ENCODE measurements at regions not wholly inside any gene's neighbourhood (a gene's known extent, or its start where the extent isn't known, plus 50 kb on each side); places are given as distances from the start of the nearest gene placed in this dataset.

DNA sequence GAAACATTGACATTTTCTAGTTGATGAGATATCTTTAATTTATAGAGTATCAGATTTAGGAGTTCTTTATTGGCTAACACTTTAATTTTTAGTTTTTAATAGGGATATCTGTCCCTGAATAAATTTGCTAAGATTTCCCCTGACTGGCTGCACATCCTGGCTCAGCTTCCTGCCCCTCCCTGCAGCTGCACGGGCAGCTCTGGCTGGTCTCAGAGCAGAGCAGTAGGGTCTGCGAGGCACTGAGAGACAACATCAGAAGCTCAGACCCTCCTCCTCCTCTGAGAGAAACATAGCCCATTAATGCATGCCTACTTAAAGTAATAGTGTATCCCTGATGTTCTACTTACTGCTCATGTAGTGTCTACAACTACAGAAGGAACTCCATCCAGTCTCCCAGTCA, 139.2 kb downstream of the TNFSF13B start (continued):
- no peak for TF ChIP-seq ZNF436 (CRISPR knock-in tag; IDR thresholded peaks at IDR 0.05)
- TF ChIP-seq, protein P1, sequence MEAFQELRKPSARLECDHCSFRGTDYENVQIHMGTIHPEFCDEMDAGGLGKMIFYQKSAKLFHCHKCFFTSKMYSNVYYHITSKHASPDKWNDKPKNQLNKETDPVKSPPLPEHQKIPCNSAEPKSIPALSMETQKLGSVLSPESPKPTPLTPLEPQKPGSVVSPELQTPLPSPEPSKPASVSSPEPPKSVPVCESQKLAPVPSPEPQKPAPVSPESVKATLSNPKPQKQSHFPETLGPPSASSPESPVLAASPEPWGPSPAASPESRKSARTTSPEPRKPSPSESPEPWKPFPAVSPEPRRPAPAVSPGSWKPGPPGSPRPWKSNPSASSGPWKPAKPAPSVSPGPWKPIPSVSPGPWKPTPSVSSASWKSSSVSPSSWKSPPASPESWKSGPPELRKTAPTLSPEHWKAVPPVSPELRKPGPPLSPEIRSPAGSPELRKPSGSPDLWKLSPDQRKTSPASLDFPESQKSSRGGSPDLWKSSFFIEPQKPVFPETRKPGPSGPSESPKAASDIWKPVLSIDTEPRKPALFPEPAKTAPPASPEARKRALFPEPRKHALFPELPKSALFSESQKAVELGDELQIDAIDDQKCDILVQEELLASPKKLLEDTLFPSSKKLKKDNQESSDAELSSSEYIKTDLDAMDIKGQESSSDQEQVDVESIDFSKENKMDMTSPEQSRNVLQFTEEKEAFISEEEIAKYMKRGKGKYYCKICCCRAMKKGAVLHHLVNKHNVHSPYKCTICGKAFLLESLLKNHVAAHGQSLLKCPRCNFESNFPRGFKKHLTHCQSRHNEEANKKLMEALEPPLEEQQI (IDR thresholded peaks at IDR 0.05) = no peak

DNA sequence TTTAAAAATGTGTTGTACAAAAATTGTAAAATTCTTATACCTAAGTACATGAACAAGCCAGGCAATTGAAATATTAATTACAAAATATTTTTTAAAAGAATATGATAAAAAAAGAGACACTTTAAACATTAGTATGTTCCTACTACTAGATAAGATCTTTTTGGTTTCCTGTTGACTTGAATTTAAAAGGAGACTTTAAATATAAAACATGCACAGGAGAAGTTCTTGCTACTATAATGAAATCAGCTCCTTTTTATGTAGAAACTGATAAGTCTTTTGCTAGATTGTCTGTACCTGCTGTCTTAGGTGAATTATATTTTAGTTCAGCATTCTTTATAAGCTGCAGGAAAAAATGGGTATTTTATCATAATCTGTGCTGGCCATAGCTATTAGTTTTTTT, 140.2 kb downstream of the TNFSF13B start:
- no peak overlapping the region for H3K4me3 ChIP-seq
- no peak for TF ChIP-seq NCOA2 (IDR thresholded peaks at IDR 0.05; ENCODE audit: partially characterized antibody in 2 of 2)
- TF ChIP-seq, protein P2, sequence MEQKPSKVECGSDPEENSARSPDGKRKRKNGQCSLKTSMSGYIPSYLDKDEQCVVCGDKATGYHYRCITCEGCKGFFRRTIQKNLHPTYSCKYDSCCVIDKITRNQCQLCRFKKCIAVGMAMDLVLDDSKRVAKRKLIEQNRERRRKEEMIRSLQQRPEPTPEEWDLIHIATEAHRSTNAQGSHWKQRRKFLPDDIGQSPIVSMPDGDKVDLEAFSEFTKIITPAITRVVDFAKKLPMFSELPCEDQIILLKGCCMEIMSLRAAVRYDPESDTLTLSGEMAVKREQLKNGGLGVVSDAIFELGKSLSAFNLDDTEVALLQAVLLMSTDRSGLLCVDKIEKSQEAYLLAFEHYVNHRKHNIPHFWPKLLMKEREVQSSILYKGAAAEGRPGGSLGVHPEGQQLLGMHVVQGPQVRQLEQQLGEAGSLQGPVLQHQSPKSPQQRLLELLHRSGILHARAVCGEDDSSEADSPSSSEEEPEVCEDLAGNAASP (IDR thresholded peaks at IDR 0.05) = no peak
- TF ChIP-seq, protein P3, sequence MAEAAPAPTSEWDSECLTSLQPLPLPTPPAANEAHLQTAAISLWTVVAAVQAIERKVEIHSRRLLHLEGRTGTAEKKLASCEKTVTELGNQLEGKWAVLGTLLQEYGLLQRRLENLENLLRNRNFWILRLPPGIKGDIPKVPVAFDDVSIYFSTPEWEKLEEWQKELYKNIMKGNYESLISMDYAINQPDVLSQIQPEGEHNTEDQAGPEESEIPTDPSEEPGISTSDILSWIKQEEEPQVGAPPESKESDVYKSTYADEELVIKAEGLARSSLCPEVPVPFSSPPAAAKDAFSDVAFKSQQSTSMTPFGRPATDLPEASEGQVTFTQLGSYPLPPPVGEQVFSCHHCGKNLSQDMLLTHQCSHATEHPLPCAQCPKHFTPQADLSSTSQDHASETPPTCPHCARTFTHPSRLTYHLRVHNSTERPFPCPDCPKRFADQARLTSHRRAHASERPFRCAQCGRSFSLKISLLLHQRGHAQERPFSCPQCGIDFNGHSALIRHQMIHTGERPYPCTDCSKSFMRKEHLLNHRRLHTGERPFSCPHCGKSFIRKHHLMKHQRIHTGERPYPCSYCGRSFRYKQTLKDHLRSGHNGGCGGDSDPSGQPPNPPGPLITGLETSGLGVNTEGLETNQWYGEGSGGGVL (CRISPR knock-in tag; IDR thresholded peaks at IDR 0.05) = no peak
- TF ChIP-seq GABPB2 (CRISPR knock-in tag; conservative IDR thresholded peaks at IDR 0.05) = no peak
- TF ChIP-seq ZNF717 (CRISPR knock-in tag; IDR thresholded peaks at IDR 0.05) = no peak
- TF ChIP-seq TCF3 (CRISPR knock-in tag; IDR thresholded peaks at IDR 0.05) = no peak
- TF ChIP-seq CXXC5 (CRISPR knock-in tag; IDR thresholded peaks at IDR 0.05) = no peak
- TF ChIP-seq HNRNPK (IDR thresholded peaks at IDR 0.05; ENCODE audit: low read depth, low read length, poor library complexity, severe bottlenecking) = no peak
- TF ChIP-seq HNRNPUL1 (IDR thresholded peaks at IDR 0.05; ENCODE audit: low read length) = no peak
- TF ChIP-seq ZNF134 (CRISPR knock-in tag; conservative IDR thresholded peaks at IDR 0.05) = no peak
- TF ChIP-seq, protein P4, sequence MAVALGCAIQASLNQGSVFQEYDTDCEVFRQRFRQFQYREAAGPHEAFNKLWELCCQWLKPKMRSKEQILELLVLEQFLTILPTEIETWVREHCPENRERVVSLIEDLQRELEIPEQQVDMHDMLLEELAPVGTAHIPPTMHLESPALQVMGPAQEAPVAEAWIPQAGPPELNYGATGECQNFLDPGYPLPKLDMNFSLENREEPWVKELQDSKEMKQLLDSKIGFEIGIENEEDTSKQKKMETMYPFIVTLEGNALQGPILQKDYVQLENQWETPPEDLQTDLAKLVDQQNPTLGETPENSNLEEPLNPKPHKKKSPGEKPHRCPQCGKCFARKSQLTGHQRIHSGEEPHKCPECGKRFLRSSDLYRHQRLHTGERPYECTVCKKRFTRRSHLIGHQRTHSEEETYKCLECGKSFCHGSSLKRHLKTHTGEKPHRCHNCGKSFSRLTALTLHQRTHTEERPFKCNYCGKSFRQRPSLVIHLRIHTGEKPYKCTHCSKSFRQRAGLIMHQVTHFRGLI (CRISPR knock-in tag; IDR thresholded peaks at IDR 0.05) = no peak
- H3K36me3 ChIP-seq (ENCODE audit: control insufficient read depth, insufficient read depth, low read length) = no peaks in the 10 kb centered on the region
- CTCF ChIA-PET (ENCODE audit: low intra/inter-chr PET ratio) = no interaction called here
- no peaks in the 10 kb centered on the region for H3K79me2 ChIP-seq (ENCODE audit: control insufficient read depth, insufficient read depth, low read length)
- POLR2A ChIA-PET = no interaction called here
- no peaks in the 10 kb centered on the region for H3K9me3 ChIP-seq (replicated peaks; ENCODE audit: control insufficient read depth, insufficient read depth, low read depth, low read length)
- no peaks in the 10 kb centered on the region for H4K20me1 ChIP-seq (replicated peaks; ENCODE audit: control insufficient read depth, insufficient read depth, low read length)
- H3K27ac ChIP-seq (ENCODE audit: extremely low read depth, low read depth, low read length) = no peak overlapping the region
- DNase-seq (ENCODE audit: extremely low read depth in 1 of 4, low spot score in 3 of 4) (no peak), ATAC-seq (no peak), FAIRE-seq (no peak)
- BruUV-seq (replicated peaks) = no TSS peak
- in situ Hi-C loops (cut with MboI) (no loop called here), intact Hi-C loops (cut with micrococcal nuclease) (no loop called here)
- H3K4me2 ChIP-seq (ENCODE audit: insufficient read depth, low read length) = no peak overlapping the region
- no peaks in the 10 kb centered on the region for H3K4me1 ChIP-seq (replicated peaks in 1 of 2; ENCODE audit: control insufficient read depth in 2 of 2, insufficient read depth in 2 of 2, low read length in 2 of 2)
- no peak overlapping the region for H3K9ac ChIP-seq (ENCODE audit: insufficient read depth in 1 of 2, low read depth in 2 of 2, low read length in 2 of 2)
- no peaks in the 10 kb centered on the region for H3K9me1 ChIP-seq (ENCODE audit: control insufficient read depth, insufficient read depth, low read length)
- no peaks in the 10 kb centered on the region for H3K27me3 ChIP-seq (ENCODE audit: control insufficient read depth in 2 of 2, insufficient read depth in 2 of 2, low read length in 2 of 2)
- no peak overlapping the region for H2AFZ ChIP-seq (ENCODE audit: low read depth, low read length)

Data from K562 (cell line).